Vagina (tissue), 2 donors: ENCODE measurements at regions not wholly inside any gene's neighbourhood (a gene's known extent, or its start where the extent isn't known, plus 50 kb on each side); places are given as distances from the start of the nearest gene placed in this dataset.

Source experiments
- CTCF ChIP-seq, 3 experiments: fragments of 450-650 bp in 2 of 3; fragments of 200-600 bp in 1 of 3; sonication (generic) in 1 of 3; IDR thresholded peaks; one replicate each; pipeline ENCODE4 v1.5.1; 2017 to 2019; ENCODE audit warnings: antibody characterized with exemption in 3 of 3, mild to moderate bottlenecking in 2 of 3, moderate library complexity in 2 of 3
- POLR2A ChIP-seq, 2 donors: fragments of 450-650 bp; IDR thresholded peaks; one replicate each; pipeline ENCODE4 v1.6.1; 2017; ENCODE audit warnings: antibody characterized with exemption in 2 of 2, mild to moderate bottlenecking in 2 of 2, moderate library complexity in 2 of 2

DNA sequence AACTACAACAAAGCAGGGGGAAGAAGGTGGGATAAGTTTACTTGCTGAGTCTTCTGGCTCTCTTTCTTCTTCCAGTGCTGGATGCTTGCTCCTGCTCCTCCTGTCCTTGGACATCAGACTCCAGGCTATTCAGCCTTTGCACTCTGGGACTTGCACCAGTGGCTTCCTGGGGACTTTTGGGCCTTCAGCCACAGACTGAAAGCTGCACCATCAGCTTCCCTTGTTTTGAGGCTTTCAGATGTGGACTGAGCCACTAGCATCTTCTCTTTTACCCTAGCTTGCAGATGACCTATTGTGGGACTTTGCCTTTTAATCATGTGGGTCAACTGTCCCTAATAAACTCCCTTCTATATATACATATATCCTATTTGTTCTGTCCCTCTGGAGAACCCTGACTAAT, 173.0 kb upstream of the UFM1 start:
- TF ChIP-seq CTCF (IDR thresholded peaks at IDR 0.05) (no peak), POLR2A (IDR thresholded peaks at IDR 0.05) (no peak)
